UCSD-AML1 (cell line): ENCODE measurements at regions not wholly inside any gene's neighbourhood (a gene's known extent, or its start where the extent isn't known, plus 50 kb on each side); places are given as distances from the start of the nearest gene placed in this dataset.
"Not testable (repeated sequence)": the region's sequence is repeated elsewhere in the genome, so short reads cannot be mapped to it uniquely, and the experiment has no call there.

Experiments
- DNase-seq: peaks from one replicate; lab custom pipeline; 2025; ENCODE audit not compliant: unreplicated experiment; lab: John Stamatoyannopoulos, UW

DNA sequence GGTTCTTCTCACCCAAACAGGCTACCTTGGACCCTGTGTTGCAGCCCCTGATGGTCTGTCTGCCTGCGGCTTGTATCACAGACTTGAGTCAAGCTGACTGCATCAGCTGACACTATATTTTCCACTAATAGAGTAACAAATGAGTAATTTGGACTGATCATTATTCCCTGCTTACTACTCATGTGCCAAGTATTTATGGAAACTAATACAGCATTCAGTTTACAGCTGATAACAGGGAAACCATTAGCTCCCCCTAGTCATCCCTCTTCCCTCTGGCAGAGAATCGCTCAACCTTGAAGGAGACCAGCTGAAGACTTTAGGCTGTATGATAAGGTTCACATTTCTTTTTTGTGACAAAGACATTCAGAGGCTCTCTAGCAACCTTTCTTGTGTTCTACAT is 116.6 kb upstream of the SYT6 start:
- DNase-seq: no peak

DNA sequence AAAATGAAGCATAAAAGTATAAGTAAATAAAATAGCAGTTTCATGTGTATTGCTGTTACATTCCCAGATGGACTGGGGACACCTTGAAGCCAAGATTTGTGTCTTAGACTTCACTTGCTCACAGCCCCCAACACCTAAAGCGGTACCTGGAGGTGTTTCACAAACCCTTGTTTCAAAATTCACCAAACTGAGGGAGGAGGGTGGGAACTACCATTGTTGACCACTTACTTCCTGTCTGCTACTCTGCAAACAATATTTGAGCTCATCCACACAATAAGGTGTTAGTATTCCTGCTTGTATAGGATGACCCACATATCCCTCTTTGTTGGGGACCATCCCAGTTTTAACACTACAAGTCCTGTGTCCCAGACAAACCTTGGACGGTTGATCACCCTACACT is 115.9 kb upstream of the SYT6 start:
- DNase-seq: no peak

GRCh38 chr1:114263343-114263742 is 109.7 kb upstream of the SYT6 start:
- DNase-seq: no peak

GRCh38 chr1:114262337-114262736 is 108.7 kb upstream of the SYT6 start:
- no peak for DNase-seq

GRCh38 chr1:114260805-114261484 is 107.3 kb upstream of the SYT6 start:
- no peak for DNase-seq

DNA sequence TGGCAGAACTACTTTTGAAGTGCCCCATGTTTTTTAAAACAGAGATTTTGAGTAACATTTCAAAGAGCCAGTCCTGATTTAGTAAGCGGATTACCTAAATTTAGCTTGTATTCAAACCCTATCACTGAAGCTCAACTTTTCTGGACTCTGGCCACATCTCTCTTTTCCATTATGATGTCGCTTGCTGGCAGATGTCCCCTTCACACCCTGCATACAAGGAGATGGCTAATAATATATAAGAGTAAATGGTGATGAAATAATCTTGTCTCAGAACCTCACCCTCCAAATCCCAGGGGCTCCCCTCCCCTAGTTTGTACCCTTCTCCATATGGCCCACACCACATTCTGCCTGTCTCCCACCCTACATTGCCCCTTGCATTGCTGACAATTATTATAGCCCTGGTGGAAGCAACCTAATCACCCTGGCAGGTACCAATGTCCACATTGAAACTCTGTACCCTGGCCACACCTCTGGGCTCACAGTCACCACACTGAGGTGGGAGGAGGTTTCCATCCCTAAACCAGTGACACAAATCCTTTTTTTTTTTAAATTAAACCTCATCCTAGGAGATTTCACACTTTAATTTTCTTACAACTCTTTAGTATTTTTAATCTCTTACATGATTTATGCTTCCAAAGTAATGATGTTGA is 106.0 kb upstream of the SYT6 start:
- no peak for DNase-seq

DNA sequence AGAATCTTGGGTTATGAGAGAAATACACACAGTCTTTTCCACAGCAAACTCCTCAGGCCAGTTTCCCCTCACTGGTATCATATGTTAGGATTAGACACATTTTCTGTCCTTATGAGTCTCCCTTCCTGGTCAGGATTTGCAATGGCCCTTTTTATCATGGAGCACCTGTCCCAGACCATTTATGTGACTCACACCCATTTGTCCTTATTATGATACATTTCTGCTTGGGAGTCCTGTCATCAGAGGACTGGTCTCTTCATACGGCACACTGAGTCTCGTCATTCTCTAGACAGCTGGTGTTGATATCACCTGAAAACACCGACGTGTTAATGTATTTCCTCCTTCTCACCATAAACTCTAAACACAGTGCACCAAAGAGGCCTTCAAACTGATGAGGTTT is 105.0 kb upstream of the SYT6 start:
- no peak for DNase-seq

DNA sequence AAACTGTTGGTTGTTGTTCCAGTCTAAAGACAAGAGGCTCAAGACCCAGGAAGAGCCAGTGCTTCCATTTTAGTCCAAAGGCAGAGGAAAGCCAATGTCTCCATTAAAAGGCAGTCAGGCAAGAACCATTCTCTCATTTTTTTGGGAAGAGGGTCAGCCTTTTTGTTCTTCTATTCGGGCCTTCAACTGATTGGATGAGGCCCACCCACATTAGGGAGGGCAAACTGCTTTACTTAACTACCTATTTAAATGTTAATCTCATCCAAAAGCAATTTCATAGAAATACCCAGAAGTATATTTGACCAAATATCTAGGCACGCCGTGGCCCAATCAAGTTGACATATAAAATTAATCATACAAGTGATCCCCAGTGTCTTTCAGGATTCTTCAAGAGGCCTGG is 104.4 kb upstream of the SYT6 start:
- DNase-seq: no peak

- DNase-seq: no peak
Observed at GRCh38 chr1:114257554-114257953, 103.9 kb upstream of the SYT6 start.

DNA sequence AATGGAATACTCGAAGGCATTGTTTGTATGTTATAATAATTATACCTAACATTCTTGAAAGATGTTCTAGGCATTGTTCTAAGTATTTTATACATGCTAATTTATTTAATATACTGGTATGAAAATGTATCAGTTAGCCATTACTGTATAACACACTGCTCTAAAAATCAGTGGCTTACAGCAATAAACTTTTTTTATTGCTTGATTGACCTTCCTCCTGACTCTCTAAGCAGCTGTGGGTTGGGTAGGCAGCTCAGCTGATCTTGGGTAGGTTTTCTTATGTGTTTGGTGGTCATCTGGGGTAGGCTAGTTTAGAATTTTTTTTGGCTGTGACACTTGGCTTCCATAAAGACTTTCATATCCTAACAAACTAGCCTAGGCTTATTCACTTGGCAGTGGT is 100.2 kb upstream of the SYT6 start:
- no peak for DNase-seq

DNA sequence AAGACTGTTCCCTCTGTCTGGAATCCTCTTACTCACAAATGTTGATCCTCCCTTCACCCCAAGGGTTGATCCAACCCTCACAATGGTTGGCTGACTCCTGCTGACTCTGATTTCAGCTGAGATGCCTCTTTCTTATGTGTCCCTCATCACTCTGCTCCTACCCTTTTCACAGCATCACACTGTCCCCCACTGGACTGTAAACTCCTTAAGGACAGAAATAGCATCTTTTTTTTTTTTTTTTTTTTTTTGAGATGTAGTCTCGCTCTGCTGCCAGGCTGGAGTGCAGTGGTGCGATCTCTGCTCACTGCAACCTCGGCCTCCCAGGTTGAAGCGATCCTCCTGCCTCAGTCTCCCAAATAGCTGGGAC is 97.9 kb upstream of the SYT6 start:
- DNase-seq: no peak

DNA sequence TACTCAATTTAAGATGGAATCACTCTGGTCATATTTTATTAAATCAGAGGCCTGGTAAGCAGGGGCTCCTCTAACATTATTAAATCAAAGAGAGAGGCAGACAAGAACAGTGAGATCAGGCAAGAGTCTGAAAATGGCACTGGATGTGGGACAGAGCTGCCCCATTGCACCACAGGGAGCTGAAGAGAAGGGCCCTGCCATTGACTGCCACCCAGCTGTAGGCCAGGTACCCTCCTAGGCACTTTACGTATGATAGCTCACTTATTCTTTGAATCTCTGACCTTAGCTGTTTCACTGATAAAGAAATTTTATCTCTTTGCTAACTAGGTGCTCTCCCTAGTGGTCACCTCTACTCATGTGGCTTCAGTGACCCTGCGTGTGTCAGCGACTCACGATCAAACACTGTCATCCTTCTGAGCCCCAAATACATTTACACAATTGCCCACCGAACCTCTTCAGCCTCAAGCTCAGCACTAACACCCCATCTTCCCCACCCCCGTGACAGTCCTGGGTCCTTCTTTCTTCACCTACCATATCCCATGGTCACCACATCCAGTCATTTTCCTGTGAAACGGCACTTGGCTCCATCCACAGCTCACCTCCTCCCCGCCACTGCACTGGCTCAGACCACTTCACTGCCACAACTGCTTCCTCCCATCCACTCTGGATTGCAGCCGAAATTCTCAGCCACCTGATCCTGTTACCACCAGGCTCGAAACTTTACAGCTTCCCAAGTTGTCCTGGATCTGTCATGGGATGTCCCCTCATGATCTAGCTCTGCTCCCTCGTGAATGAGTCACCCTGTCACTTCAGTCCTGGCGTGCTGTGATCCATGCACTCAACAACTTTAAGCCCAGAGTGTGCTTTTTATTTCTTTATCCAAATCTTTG is 97.3 kb upstream of the SYT6 start:
- no peak for DNase-seq

- DNase-seq: no peak
Observed at GRCh38 chr1:114249691-114250090, 96.0 kb upstream of the SYT6 start.

- no peak for DNase-seq
Observed at GRCh38 chr1:114248162-114248561, 94.5 kb upstream of the SYT6 start.

DNA sequence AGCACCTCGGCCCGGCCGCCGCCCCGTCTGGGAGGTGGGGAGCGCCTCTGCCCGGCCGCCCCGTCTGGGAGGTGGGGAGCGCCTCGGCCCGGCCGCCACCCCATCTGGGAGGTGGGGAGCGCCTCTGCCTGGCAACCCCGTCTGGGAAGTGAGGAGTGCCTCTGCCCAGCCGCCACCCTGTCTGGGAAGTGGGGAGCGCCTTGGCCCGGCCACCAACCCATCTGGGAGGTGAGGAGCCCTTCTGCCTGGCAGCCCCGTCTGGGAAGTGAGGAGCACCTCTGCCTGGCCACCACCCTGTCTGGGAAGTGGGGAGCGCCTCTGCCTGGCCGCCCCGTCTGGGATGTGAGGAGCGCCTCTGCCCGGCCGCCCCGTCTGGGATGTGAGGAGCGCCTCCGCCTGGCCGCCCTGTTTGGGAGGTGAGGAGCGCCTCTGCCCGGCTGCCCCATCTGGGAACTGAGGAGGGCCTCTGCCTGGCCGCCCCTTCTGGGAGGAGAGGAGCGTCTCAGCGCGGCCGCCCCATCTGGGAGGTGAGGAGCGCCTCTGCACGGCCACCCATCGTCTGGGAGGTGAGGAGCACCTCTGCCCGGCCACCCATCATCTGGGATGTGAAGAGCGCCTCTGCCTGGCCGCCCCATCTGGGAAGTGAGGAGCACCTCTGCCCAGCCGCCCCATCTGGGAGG is 89.0 kb upstream of the SYT6 start:
- DNase-seq: not testable (repeated sequence)

- no peak for DNase-seq
Observed at GRCh38 chr1:114238053-114238452, 84.4 kb upstream of the SYT6 start.

GRCh38 chr1:114236517-114236916 is 82.8 kb upstream of the SYT6 start:
- no peak for DNase-seq

- no peak for DNase-seq
Observed at GRCh38 chr1:114235960-114236359, 82.3 kb upstream of the SYT6 start.

DNA sequence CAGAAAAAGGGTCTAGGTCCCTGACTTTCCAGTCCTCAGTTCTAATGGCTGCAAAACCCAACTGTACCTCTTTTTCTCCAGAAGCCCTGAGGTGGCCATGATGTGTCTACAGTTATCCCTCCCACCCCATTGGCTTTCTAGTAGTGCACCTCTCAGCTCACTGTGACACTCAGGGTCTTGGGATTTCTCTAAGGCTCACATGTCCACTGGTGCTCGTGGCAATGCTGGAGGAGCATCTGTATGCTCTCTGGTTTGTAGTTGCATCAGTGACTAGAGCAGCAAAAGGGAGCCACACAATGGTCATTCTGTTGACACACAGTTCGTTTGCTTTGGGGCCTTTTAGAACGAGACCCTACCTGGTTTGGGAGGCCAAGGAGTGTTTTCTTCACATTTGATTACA is 81.6 kb upstream of the SYT6 start:
- no peak for DNase-seq

- DNase-seq: peak; percentile 19
Observed at GRCh38 chr1:114234408-114235124, 80.9 kb upstream of the SYT6 start.

DNA sequence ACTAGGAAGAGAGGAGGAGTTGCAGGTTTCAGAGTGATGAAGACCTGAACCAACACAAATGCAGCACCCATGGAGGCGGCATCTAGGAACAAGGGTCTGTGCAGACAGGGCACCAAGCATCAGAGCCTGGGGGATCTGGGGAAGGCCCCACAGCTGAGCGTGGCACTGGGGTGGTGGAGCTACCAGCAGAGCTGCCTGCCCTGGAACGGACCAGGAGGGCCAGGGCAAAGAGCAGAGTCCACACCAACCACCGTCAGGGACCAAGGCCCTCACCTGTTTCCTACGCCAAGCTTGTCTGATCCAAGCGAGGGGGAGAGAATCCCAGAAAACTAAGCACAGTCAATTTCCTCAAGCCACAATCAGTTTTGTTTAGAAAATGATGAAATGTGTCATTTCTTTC is 79.0 kb upstream of the SYT6 start:
- no peak for DNase-seq
